ENCODE measurements at regions not wholly inside any gene's neighbourhood (a gene's known extent, or its start where the extent isn't known, plus 50 kb on each side); places are given as distances from the start of the nearest gene placed in this dataset.

DNA sequence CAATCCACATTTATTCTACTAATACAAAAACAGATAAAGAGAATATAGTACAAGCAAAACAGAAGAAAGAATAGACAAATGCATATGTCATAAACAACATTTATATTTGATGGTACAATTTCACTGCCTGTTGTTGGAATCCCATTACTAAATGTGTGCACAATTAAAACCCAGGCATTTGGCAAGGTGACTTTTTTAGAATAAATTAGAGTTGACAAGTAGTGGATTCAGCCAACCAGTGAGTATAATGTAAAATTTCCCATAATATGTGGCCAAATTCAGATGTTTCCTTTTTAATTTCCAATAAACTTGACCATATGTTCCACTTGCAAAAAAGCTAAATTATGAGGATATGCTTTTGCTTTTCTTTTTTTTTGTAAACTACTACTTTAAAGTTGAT is 1578.8 kb downstream of the OLFM4 start:
- TF ChIP-seq, protein P1, sequence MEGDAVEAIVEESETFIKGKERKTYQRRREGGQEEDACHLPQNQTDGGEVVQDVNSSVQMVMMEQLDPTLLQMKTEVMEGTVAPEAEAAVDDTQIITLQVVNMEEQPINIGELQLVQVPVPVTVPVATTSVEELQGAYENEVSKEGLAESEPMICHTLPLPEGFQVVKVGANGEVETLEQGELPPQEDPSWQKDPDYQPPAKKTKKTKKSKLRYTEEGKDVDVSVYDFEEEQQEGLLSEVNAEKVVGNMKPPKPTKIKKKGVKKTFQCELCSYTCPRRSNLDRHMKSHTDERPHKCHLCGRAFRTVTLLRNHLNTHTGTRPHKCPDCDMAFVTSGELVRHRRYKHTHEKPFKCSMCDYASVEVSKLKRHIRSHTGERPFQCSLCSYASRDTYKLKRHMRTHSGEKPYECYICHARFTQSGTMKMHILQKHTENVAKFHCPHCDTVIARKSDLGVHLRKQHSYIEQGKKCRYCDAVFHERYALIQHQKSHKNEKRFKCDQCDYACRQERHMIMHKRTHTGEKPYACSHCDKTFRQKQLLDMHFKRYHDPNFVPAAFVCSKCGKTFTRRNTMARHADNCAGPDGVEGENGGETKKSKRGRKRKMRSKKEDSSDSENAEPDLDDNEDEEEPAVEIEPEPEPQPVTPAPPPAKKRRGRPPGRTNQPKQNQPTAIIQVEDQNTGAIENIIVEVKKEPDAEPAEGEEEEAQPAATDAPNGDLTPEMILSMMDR (conservative IDR thresholded peaks at IDR 0.05; ENCODE audit: low read length) = no peak
- TF ChIP-seq EZH2phosphoT487 (IDR thresholded peaks at IDR 0.05; ENCODE audit: borderline replicate concordance, low read depth, low read length) = no peak
